ENCODE measurements at regions not wholly inside any gene's neighbourhood (a gene's known extent, or its start where the extent isn't known, plus 50 kb on each side); places are given as distances from the start of the nearest gene placed in this dataset.
"Not testable (repeated sequence)": the region's sequence is repeated elsewhere in the genome, so short reads cannot be mapped to it uniquely, and the experiment has no call there.

- no peaks in the 10 kb centered on the region for H3K4me1 Mint-ChIP-seq
- no peaks in the 10 kb centered on the region for H3K36me3 Mint-ChIP-seq
- H3K27me3 Mint-ChIP-seq, result no peaks in the 10 kb centered on the region
- H3K4me3 Mint-ChIP-seq, result no peak overlapping the region
- H3K27ac Mint-ChIP-seq, result no peak overlapping the region
- H3K9me3 Mint-ChIP-seq, result no peaks in the 10 kb centered on the region
- no peak for DNase-seq
These were observed 106.3 kb upstream of the VRK1 start for GRCh38 chr14:96690713-96691383.

- Mint-ChIP-seq H3K27me3 (no peaks in the 10 kb centered on the region), H3K27ac (no peak overlapping the region), H3K36me3 (no peaks in the 10 kb centered on the region), H3K4me3 (no peak overlapping the region), H3K4me1 (no peaks in the 10 kb centered on the region), H3K9me3 (no peaks in the 10 kb centered on the region)
- DNase-seq, result no peak
These were observed 103.8 kb upstream of the VRK1 start for GRCh38 chr14:96693252-96693820.

GRCh38 chr14:96693987-96694386 lies 103.2 kb upstream of the VRK1 start:
- Mint-ChIP-seq H3K27me3 (no peaks in the 10 kb centered on the region), H3K36me3 (no peaks in the 10 kb centered on the region), H3K9me3 (no peaks in the 10 kb centered on the region), H3K4me3 (no peak overlapping the region), H3K4me1 (no peaks in the 10 kb centered on the region), H3K27ac (no peak overlapping the region)
- no peak for DNase-seq

- Mint-ChIP-seq H3K27me3 (peaks cover 4% of the 10 kb centered on the region), H3K9me3 (no peaks in the 10 kb centered on the region), H3K36me3 (no peaks in the 10 kb centered on the region), H3K4me3 (no peak overlapping the region), H3K27ac (no peak overlapping the region), H3K4me1 (no peaks in the 10 kb centered on the region)
- DNase-seq, result no peak
These were observed 98.1 kb upstream of the VRK1 start for GRCh38 chr14:96698960-96699539.

GRCh38 chr14:96699666-96700065 lies 97.5 kb upstream of the VRK1 start:
- Mint-ChIP-seq H3K4me3 (no peak overlapping the region), H3K27me3 (peaks cover 7% of the 10 kb centered on the region), H3K27ac (no peak overlapping the region)

GRCh38 chr14:96702831-96703230 lies 94.4 kb upstream of the VRK1 start:
- no peak for DNase-seq
- Mint-ChIP-seq H3K9me3 (no peaks in the 10 kb centered on the region), H3K27me3 (peaks cover 15% of the 10 kb centered on the region), H3K4me3 (no peak overlapping the region), H3K4me1 (no peaks in the 10 kb centered on the region), H3K27ac (no peak overlapping the region), H3K36me3 (no peaks in the 10 kb centered on the region)

More at GRCh38 chr14:96699666-96700065, 97.5 kb upstream of the VRK1 start:
- Mint-ChIP-seq H3K36me3 (no peaks in the 10 kb centered on the region), H3K9me3 (no peaks in the 10 kb centered on the region), H3K4me1 (no peaks in the 10 kb centered on the region)
- DNase-seq, result no peak

GRCh38 chr14:96705422-96706092 lies 91.6 kb upstream of the VRK1 start:
- no peaks in the 10 kb centered on the region for H3K9me3 Mint-ChIP-seq
- DNase-seq, result no peak
- H3K27me3 Mint-ChIP-seq, result peaks cover 15% of the 10 kb centered on the region
- H3K36me3 Mint-ChIP-seq, result no peaks in the 10 kb centered on the region
- no peaks in the 10 kb centered on the region for H3K4me1 Mint-ChIP-seq
- no peak overlapping the region for H3K27ac Mint-ChIP-seq
- no peak overlapping the region for H3K4me3 Mint-ChIP-seq

- peaks cover 15% of the 10 kb centered on the region for H3K27me3 Mint-ChIP-seq
- no peak overlapping the region for H3K27ac Mint-ChIP-seq
- no peaks in the 10 kb centered on the region for H3K36me3 Mint-ChIP-seq
- H3K4me3 Mint-ChIP-seq, result no peak overlapping the region
- no peaks in the 10 kb centered on the region for H3K9me3 Mint-ChIP-seq
- no peak for DNase-seq
- H3K4me1 Mint-ChIP-seq, result no peaks in the 10 kb centered on the region
These were observed 90.3 kb upstream of the VRK1 start for GRCh38 chr14:96706893-96707292.

GRCh38 chr14:96710060-96710666 lies 87.0 kb upstream of the VRK1 start:
- H3K27me3 Mint-ChIP-seq, result peaks cover 20% of the 10 kb centered on the region
- H3K27ac Mint-ChIP-seq, result no peak overlapping the region
- H3K36me3 Mint-ChIP-seq, result no peaks in the 10 kb centered on the region
- H3K4me3 Mint-ChIP-seq, result no peak overlapping the region
- no peak for DNase-seq
- H3K9me3 Mint-ChIP-seq, result no peaks in the 10 kb centered on the region
- no peaks in the 10 kb centered on the region for H3K4me1 Mint-ChIP-seq

GRCh38 chr14:96711559-96712267 lies 85.5 kb upstream of the VRK1 start:
- peaks cover 14% of the 10 kb centered on the region for H3K27me3 Mint-ChIP-seq
- DNase-seq, result no peak
- no peaks in the 10 kb centered on the region for H3K4me1 Mint-ChIP-seq
- no peak overlapping the region for H3K27ac Mint-ChIP-seq
- no peak overlapping the region for H3K4me3 Mint-ChIP-seq
- H3K36me3 Mint-ChIP-seq, result no peaks in the 10 kb centered on the region
- no peaks in the 10 kb centered on the region for H3K9me3 Mint-ChIP-seq

- H3K36me3 Mint-ChIP-seq, result no peaks in the 10 kb centered on the region
- H3K27ac Mint-ChIP-seq, result no peak overlapping the region
- no peak overlapping the region for H3K4me3 Mint-ChIP-seq
- no peaks in the 10 kb centered on the region for H3K4me1 Mint-ChIP-seq
- no peak for DNase-seq
- H3K9me3 Mint-ChIP-seq, result no peaks in the 10 kb centered on the region
- peaks cover 14% of the 10 kb centered on the region for H3K27me3 Mint-ChIP-seq
These were observed 83.8 kb upstream of the VRK1 start for GRCh38 chr14:96713426-96713825.

GRCh38 chr14:96714537-96714936 lies 82.6 kb upstream of the VRK1 start:
- not testable (repeated sequence) for H3K36me3 Mint-ChIP-seq, H3K27ac Mint-ChIP-seq, H3K4me3 Mint-ChIP-seq, H3K9me3 Mint-ChIP-seq, H3K4me1 Mint-ChIP-seq, DNase-seq
- peaks cover 14% of the 10 kb centered on the region for H3K27me3 Mint-ChIP-seq

GRCh38 chr14:96717116-96717515 lies 80.1 kb upstream of the VRK1 start:
- no peaks in the 10 kb centered on the region for H3K4me1 Mint-ChIP-seq
- H3K27ac Mint-ChIP-seq, result no peak overlapping the region
- no peak overlapping the region for H3K4me3 Mint-ChIP-seq
- no peaks in the 10 kb centered on the region for H3K9me3 Mint-ChIP-seq
- H3K36me3 Mint-ChIP-seq, result no peaks in the 10 kb centered on the region
- no peak for DNase-seq
- peaks cover 14% of the 10 kb centered on the region for H3K27me3 Mint-ChIP-seq

GRCh38 chr14:96718407-96718806 lies 78.8 kb upstream of the VRK1 start:
- no peak for DNase-seq
- Mint-ChIP-seq H3K4me1 (no peaks in the 10 kb centered on the region), H3K4me3 (no peak overlapping the region), H3K27me3 (peaks cover 6% of the 10 kb centered on the region), H3K36me3 (no peaks in the 10 kb centered on the region), H3K9me3 (no peaks in the 10 kb centered on the region), H3K27ac (no peak overlapping the region)

- H3K27ac Mint-ChIP-seq, H3K9me3 Mint-ChIP-seq, DNase-seq, H3K36me3 Mint-ChIP-seq, H3K4me3 Mint-ChIP-seq, H3K27me3 Mint-ChIP-seq, H3K4me1 Mint-ChIP-seq: not testable (repeated sequence)
These were observed 76.5 kb upstream of the VRK1 start for GRCh38 chr14:96720702-96721101.
